DND-41 (cell line): ENCODE measurements at regions not wholly inside any gene's neighbourhood (a gene's known extent, or its start where the extent isn't known, plus 50 kb on each side); places are given as distances from the start of the nearest gene placed in this dataset.

Experiments
- EZH2 ChIP-seq: IDR thresholded peaks from 3 replicates; pipeline ENCODE4 v1.6.1; 2012; ENCODE audit warnings: borderline replicate concordance, low read depth, mild to moderate bottlenecking, moderate library complexity, low read length, inconsistent platforms; ENCODE audit not compliant: severe bottlenecking
- TF ChIP-seq, protein P1 (sequence below): IDR thresholded peaks from 2 replicates; pipeline ENCODE4 v1.5.1; 2012; ENCODE audit warnings: borderline replicate concordance, low read length, moderate library complexity, mild to moderate bottlenecking; ENCODE audit not compliant: poor library complexity, severe bottlenecking; ENCODE audit errors: extremely low read depth

DNA sequence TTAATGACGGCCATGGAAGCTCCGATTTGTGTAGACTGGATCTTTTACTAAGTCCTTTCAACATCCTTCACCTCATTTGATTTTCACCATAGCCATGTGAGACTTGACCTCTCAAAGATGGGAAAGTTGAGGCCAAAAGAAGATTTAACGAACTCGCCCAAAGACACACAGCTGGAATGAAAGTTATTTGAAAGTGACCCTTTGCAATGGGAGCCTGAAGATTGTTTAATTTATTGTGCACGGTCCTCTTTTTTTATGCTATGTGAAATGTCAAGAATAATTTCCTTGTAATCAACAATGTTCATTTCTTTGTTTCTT, 58.0 kb upstream of the COPS8 start:
- TF ChIP-seq, protein P1, sequence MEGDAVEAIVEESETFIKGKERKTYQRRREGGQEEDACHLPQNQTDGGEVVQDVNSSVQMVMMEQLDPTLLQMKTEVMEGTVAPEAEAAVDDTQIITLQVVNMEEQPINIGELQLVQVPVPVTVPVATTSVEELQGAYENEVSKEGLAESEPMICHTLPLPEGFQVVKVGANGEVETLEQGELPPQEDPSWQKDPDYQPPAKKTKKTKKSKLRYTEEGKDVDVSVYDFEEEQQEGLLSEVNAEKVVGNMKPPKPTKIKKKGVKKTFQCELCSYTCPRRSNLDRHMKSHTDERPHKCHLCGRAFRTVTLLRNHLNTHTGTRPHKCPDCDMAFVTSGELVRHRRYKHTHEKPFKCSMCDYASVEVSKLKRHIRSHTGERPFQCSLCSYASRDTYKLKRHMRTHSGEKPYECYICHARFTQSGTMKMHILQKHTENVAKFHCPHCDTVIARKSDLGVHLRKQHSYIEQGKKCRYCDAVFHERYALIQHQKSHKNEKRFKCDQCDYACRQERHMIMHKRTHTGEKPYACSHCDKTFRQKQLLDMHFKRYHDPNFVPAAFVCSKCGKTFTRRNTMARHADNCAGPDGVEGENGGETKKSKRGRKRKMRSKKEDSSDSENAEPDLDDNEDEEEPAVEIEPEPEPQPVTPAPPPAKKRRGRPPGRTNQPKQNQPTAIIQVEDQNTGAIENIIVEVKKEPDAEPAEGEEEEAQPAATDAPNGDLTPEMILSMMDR: no peak
- TF ChIP-seq EZH2: no peak
